ENCODE measurements at regions not wholly inside any gene's neighbourhood (a gene's known extent, or its start where the extent isn't known, plus 50 kb on each side); places are given as distances from the start of the nearest gene placed in this dataset.
A peak's percentile ranks its signal among the peaks of the same experiment; 100 is the strongest.
"Not testable (repeated sequence)": the region's sequence is repeated elsewhere in the genome, so short reads cannot be mapped to it uniquely, and the experiment has no call there.

DNA sequence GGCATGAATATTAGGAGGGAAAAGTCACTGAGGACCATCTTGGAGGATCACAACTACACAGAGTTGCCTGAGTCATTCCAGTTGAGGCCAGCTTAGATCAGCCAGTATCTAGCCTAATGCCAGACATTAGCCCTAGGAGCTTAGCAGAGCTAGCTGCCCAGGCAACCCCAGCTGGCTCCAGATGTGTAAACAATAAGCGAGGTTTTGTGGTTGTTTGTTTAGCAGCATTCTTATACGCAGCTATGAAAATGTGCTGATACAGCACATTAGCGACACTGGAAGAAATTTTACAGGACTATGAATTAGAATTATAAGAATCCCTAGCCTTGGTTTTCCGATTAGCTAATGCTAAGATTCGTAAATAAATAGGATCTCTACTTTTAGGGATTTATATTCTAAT lies 59.3 kb downstream of the BTBD3 start:
- no peak for DNase-seq

GRCh38 chr20:11978496-11978895 lies 60.8 kb downstream of the BTBD3 start:
- DNase-seq: no peak

DNA sequence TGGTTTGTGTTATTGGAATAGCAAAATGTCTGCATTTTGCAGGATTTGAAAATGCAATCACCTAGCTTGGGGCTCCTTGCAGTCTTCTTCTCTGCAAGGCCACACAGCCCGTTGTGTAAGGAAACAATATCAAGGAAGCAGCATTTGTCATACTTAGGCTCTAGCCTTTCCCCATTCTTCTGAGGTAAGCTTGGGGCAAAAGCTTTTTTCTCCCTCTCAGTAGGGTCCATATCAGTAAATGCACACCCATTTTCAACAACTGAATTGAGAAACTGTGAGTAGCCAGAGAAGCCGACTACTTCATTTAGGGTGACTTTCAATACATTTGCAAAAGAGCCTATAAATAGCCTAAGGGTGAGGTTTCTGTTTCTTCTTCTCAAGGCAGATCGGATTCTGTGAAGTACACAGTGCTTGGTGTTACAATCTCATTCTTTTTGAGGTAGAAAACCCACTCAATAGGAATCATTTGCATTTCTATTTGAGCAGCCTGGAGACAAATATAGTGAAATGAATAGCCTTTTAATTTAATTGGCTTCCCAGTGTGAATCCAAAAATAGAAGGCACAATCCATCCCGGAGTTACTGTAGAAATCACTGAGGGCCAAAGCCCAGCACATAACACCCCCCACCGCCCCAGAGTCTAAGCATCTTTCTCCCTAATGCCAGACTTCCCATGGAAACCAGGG lies 61.8 kb downstream of the BTBD3 start:
- DNase-seq: no peak

GRCh38 chr20:11980263-11980662 lies 62.6 kb downstream of the BTBD3 start:
- no peak for DNase-seq

DNA sequence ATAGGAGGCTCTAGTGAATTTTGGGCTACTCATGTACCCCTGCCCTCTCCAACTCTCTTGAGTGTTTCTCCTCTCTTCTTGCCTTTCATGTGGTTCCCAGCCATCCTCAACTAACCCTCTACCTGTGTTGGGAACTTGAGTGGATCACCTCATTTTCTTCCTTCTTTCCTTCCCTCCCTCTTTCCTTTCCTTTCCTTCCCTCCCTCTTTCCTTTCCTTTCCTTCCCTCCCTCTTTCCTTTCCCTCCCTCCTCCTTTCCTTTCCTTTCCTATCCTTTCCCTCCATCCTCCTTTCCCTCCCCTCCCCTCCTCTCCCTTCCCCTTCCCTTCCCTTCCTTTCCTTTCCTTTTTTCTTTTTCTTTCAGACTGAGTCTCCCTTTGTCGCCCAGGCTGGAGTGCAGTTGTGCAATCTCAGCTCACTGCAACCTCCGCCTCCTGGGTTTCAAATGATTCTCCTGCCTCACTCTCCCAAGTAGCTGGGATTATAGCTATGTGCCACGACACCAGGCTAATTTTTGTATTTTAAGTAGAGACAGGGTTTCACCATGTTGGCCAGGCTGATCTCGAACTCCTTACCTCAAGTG lies 63.8 kb downstream of the BTBD3 start:
- DNase-seq: no peak

DNA sequence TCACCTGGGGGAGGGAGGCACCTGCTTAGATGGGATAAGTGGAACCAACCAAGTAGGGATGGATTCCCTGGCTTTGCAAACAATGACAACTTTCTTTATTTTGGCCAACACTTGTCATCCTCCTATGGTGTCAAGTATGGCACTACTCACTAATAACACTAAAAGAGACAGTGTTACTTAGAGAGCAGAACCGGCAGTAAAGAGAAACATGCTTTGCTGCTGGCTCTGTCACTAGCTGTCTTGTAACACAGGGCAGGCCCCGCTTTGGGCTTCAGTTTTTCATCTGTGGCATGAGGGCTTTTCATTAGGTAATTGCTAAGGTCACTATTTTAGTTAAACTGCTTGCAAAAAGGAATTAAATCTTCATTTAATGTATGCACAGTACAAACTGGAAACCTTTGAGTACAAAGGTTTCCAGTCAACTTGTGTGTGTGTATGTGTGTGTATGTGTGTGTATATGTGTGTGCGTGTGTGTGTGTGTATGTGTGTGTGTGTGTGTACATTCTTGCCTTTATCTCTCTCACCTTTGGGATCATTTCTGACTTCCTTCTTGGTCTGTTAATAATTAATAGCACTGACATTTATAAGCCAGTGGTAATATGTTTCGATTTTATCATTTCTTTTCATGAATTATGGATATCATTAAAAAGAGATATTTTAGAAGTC lies 64.7 kb downstream of the BTBD3 start:
- DNase-seq: no peak

GRCh38 chr20:11982955-11983470 lies 65.3 kb downstream of the BTBD3 start:
- no peak for DNase-seq

- DNase-seq: no peak
Observed at GRCh38 chr20:11986954-11987353, 69.3 kb downstream of the BTBD3 start.

DNA sequence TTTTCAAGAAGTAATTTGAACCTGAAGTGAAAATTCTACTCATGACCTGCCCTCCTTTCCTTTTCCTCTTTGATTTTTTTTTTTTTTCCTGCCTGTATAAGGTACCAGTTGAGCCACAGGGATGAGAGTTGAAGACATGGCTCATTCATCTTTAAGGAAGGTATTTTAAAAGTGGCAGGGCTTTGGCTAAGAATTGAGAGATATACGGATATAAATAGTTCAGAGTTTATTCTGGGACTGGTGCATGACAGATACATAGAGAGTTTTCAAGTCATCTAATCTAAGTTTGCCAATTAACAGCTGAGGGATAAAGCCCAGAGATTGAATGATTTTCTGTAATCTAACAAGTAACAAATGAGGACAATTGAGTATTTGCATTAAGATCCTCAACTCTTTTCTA lies 69.8 kb downstream of the BTBD3 start:
- DNase-seq: no peak

GRCh38 chr20:11989018-11989771 lies 71.5 kb downstream of the BTBD3 start:
- no peak for DNase-seq

GRCh38 chr20:11992426-11992825 lies 74.7 kb downstream of the BTBD3 start:
- DNase-seq: no peak

DNA sequence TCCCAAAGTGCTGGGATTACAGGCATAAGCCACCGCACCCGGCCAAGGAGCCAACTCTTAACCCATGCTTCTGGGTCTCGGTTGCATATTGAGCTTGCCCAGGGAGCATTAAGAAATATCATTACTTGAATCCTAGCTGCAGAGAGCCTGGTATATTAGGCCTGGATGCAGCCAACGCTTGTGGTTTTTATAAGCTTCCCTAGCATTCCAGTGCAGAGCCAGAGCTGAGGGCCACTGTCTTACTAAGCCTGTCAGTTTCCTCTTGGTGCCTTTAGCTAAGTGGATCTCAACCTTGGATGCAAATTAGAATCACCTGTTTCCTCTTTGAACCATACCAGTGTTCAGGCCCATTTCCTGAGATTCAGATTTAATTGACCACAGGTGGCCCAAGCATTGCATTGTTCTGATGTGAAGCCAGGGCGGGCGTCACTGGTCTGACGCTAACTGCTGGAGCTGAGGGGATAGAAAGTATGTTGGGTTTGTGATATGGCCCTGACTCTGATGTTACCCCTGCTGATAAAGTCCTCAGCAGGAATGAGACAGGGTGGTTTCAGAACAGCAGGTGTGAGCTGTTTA lies 76.3 kb downstream of the BTBD3 start:
- peak; percentile 35 for DNase-seq

DNA sequence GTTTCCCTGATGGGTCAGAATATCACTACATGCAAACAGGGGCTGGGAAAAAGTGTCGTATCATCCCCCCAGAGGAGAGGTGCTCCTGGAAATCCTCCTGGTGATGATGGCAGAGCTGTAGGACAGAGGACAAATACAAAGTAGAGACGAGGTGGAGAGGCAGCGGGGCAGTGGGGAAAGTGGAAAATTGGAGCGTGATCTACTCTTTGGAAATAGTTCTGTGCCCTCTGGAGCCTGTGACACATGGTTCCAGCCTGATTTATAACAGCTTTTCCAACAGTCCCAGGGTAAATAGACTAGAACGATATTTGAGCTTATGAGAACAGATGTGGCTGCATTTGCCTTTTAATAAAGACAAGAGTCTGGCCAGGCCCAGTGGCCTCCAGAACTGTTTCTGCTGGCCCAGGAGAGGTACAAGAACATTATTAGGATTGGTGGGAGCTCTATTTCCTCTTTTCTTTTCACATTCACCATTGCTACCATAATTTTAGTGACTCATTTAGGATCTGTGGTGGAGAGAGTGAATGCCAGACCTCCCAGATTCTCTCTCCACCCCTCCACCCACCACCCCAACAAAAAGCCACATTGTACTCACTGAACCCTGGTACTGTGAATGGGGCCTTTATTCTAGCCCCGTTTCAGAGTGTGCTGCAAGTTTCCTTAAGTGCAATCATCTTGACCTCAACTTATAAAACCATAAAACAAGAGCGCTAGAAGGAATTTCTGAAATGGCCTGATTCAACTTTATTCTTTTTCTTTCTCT lies 78.3 kb downstream of the BTBD3 start:
- no peak for DNase-seq

GRCh38 chr20:12004776-12005175 lies 87.1 kb downstream of the BTBD3 start:
- not testable (repeated sequence) for DNase-seq

GRCh38 chr20:12012241-12013222 lies 94.8 kb downstream of the BTBD3 start:
- peak; percentile 33 for DNase-seq

- peak; percentile 56 for DNase-seq
Observed at GRCh38 chr20:12014276-12014675, 96.6 kb downstream of the BTBD3 start.

- DNase-seq: peak; percentile 41
Observed at GRCh38 chr20:12014736-12015135, 97.0 kb downstream of the BTBD3 start.

DNA sequence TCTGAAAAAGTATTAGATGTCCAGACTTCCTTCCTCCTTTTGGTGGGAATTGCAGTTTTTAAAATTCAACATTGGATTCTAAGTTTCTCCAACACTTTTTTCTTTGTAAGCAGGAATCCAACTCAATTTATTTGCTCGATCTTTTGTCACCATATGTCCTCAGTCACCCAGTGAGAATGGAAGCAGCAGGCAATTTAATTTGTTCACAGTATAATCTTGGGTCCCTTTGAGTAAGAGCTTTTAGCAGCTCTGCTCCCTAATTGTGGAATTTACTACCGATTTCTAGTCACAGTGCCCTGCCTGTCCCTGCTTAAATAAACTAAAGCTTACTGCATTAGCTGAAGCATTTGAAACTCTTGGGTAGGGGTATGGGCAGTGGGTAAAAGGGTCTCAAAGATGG lies 98.6 kb downstream of the BTBD3 start:
- no peak for DNase-seq

DNA sequence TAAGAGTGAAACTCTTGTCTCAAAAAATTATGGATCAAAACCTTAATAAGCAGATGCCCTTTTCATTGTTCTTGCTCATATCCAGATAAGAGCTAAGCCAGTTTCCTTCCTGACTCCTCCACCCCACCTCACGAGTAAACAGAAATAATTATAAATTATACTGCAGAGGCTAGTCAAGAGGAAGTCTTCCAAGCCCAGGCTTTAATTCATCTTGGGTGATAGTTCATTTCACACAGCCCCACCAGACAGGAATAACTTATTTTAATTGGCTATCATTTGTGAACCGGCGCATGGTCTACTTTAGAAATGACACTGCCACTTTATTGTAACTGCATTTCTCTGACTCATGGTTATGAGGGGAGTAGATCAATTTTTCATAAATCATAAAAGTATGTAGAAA lies 102.0 kb downstream of the BTBD3 start:
- no peak for DNase-seq

DNA sequence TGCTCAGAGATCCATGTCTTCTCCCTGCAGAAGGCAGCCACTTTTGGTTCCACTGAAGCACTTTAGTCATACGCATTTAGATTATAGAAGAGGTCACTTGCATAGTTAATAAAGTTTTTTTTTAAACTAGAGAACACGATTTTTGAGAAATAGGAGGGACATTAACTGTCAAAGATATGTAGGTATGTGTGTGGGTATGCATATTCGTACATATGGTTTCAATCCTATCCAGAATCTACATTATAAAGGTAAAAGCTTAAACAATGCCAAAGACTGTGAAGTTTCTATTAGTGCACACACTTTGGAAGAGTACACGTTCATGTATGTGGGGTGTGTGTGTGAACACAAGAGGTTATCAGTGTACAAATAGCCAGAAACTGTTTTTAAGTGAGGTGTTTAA lies 103.2 kb downstream of the BTBD3 start:
- no peak for DNase-seq

GRCh38 chr20:12022126-12022525 lies 104.4 kb downstream of the BTBD3 start:
- no peak for DNase-seq
